ENCODE measurements at regions not wholly inside any gene's neighbourhood (a gene's known extent, or its start where the extent isn't known, plus 50 kb on each side); places are given as distances from the start of the nearest gene placed in this dataset.

DNA sequence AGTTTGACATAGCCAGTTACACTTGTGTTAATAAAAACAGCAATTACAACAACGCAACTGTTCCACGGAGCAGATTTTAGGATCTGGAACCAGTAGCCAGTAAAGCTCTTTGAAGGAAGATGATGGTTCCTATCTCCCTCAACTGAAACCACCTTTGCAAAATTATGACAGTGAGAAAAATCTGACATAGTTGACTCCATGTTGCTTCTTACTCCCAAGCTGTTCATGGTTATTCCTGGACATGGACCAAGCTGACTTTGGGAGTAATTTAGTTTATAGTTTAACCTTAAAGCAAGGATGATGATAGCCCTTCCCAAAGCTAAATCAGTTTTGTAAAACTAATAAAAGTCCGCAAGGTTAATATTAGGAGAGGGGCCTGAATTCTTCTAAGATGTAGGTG is 518.0 kb upstream of the ZP4 start:
- no peaks in the 10 kb centered on the region for H3K9me2 ChIP-seq (ENCODE audit: insufficient read depth, low read length)
- POLR2A ChIA-PET = interaction anchor here (0.6 kb wide), 1 partner anchor 225 kb away, joined by 3 read pairs; no protein-coding TSS in a partner anchor
- no TSS peak for BruUV-seq (replicated peaks)
- no peak overlapping the region for H3K4me2 ChIP-seq (ENCODE audit: low read length)
- no peak for DNase-seq (ENCODE audit: low spot score)
- no peak overlapping the region for H2AFZ ChIP-seq (ENCODE audit: low read length)
- TF ChIP-seq, protein P1, sequence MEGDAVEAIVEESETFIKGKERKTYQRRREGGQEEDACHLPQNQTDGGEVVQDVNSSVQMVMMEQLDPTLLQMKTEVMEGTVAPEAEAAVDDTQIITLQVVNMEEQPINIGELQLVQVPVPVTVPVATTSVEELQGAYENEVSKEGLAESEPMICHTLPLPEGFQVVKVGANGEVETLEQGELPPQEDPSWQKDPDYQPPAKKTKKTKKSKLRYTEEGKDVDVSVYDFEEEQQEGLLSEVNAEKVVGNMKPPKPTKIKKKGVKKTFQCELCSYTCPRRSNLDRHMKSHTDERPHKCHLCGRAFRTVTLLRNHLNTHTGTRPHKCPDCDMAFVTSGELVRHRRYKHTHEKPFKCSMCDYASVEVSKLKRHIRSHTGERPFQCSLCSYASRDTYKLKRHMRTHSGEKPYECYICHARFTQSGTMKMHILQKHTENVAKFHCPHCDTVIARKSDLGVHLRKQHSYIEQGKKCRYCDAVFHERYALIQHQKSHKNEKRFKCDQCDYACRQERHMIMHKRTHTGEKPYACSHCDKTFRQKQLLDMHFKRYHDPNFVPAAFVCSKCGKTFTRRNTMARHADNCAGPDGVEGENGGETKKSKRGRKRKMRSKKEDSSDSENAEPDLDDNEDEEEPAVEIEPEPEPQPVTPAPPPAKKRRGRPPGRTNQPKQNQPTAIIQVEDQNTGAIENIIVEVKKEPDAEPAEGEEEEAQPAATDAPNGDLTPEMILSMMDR (conservative IDR thresholded peaks at IDR 0.05; ENCODE audit: low read length) = no peak
- TF ChIP-seq EZH2phosphoT487 (IDR thresholded peaks at IDR 0.05; ENCODE audit: borderline replicate concordance, low read depth, low read length) = no peak
- H3K79me2 ChIP-seq (ENCODE audit: insufficient read depth, low read depth, low read length) = no peaks in the 10 kb centered on the region
- no peaks in the 10 kb centered on the region for H3K4me1 ChIP-seq (ENCODE audit: insufficient read depth, low read length, poor library complexity, severe bottlenecking)
- H3K27ac ChIP-seq (ENCODE audit: low read depth, low read length, poor library complexity, severe bottlenecking) = no peak overlapping the region
- intact Hi-C loops (cut with micrococcal nuclease; ENCODE audit: unreplicated experiment) = no loop called here
- H4K20me1 ChIP-seq (ENCODE audit: insufficient read depth, low read length) = no peaks in the 10 kb centered on the region
- H3K9me3 ChIP-seq (ENCODE audit: low read length) = no peaks in the 10 kb centered on the region
- no peak overlapping the region for H3K4me3 ChIP-seq (ENCODE audit: low read depth, low read length, poor library complexity, severe bottlenecking)
- no peaks in the 10 kb centered on the region for H3K36me3 ChIP-seq (ENCODE audit: insufficient read depth, low read length)
- CTCF ChIA-PET (ENCODE audit: unreplicated experiment) = no interaction called here

DNA sequence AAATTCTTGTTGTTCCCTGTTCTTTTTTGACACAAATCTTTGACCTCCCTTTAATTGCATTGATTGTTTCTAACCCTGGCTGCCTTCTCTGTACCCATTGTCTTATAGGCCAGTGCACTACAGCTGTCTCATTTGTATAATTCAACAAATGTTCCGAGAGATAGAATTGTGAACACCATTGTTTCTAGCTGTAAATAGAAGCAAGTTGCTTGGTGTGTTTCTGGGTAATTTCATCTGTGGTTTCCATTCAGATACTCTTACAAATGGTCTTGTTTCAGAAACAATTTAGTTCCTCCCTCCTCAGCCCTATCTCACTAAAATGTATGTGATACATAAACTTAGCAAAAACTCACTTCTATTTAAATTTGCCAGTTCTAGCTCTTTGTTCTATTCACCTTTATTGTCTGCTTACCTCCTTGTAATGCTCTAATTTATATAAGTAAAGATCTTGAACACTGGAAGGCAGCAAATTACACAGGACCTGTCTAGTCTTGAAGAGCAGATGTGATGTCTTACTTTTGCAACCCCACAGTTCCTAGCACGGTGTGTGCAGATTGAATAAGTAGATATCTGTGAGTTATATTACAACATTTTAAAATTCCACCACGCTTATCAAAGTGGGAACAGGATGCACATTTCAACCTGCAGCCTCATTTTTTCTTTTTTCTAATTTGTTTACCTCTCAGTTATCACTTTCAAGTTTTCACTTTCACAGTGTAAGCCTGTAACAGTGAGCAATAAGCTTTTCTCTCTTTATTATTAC is 515.6 kb upstream of the ZP4 start:
- no peaks in the 10 kb centered on the region for H3K9me2 ChIP-seq (ENCODE audit: insufficient read depth, low read length)
- H3K4me1 ChIP-seq (ENCODE audit: insufficient read depth, low read length, poor library complexity, severe bottlenecking) = no peaks in the 10 kb centered on the region
- TF ChIP-seq, protein P1 (conservative IDR thresholded peaks at IDR 0.05; ENCODE audit: low read length) = no peak
- TF ChIP-seq EZH2phosphoT487 (IDR thresholded peaks at IDR 0.05; ENCODE audit: borderline replicate concordance, low read depth, low read length) = no peak
- no peak overlapping the region for H3K4me3 ChIP-seq (ENCODE audit: low read depth, low read length, poor library complexity, severe bottlenecking)
- no TSS peak for BruUV-seq (replicated peaks)
- no peak overlapping the region for H3K27ac ChIP-seq (ENCODE audit: low read depth, low read length, poor library complexity, severe bottlenecking)
- H3K36me3 ChIP-seq (ENCODE audit: insufficient read depth, low read length) = no peaks in the 10 kb centered on the region
- no peak overlapping the region for H2AFZ ChIP-seq (ENCODE audit: low read length)
- ChIA-PET CTCF (ENCODE audit: unreplicated experiment) (no interaction called here), POLR2A (interaction anchor here (0.7 kb wide), 1 partner anchor 1955 kb away, joined by 3 read pairs; no protein-coding TSS in a partner anchor)
- intact Hi-C loops (cut with micrococcal nuclease; ENCODE audit: unreplicated experiment) = no loop called here
- no peak for DNase-seq (ENCODE audit: low spot score)
- no peaks in the 10 kb centered on the region for H3K9me3 ChIP-seq (ENCODE audit: low read length)
- no peak overlapping the region for H3K4me2 ChIP-seq (ENCODE audit: low read length)
- H3K79me2 ChIP-seq (ENCODE audit: insufficient read depth, low read depth, low read length) = no peaks in the 10 kb centered on the region
- no peaks in the 10 kb centered on the region for H4K20me1 ChIP-seq (ENCODE audit: insufficient read depth, low read length)

DNA sequence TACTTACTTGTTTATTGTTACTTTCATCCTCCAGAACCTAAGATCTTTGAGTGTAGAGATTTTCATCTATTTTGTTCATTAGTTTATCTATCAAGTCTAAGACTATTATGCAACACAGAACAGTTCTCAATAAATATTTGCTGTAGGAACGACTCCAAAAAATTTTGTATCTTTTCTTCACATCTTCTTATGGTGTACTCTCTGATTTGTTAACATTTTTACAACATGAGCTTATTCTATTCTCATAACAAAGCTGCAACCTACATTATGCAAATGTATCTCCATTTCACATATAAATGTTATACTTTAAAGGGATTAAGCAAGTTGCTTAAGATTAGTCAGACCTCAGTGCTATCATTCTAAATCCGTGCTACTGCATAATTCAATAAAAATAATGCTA is 514.2 kb upstream of the ZP4 start:
- ChIA-PET POLR2A (no interaction called here), CTCF (ENCODE audit: unreplicated experiment) (no interaction called here)
- no peaks in the 10 kb centered on the region for H3K9me2 ChIP-seq (ENCODE audit: insufficient read depth, low read length)
- H3K36me3 ChIP-seq (ENCODE audit: insufficient read depth, low read length) = no peaks in the 10 kb centered on the region
- no peak overlapping the region for H3K4me3 ChIP-seq (ENCODE audit: low read depth, low read length, poor library complexity, severe bottlenecking)
- intact Hi-C loops (cut with micrococcal nuclease; ENCODE audit: unreplicated experiment) = no loop called here
- no peaks in the 10 kb centered on the region for H4K20me1 ChIP-seq (ENCODE audit: insufficient read depth, low read length)
- no peak overlapping the region for H3K27ac ChIP-seq (ENCODE audit: low read depth, low read length, poor library complexity, severe bottlenecking)
- H3K79me2 ChIP-seq (ENCODE audit: insufficient read depth, low read depth, low read length) = no peaks in the 10 kb centered on the region
- no peak overlapping the region for H2AFZ ChIP-seq (ENCODE audit: low read length)
- DNase-seq (ENCODE audit: low spot score) = no peak
- no peaks in the 10 kb centered on the region for H3K4me1 ChIP-seq (ENCODE audit: insufficient read depth, low read length, poor library complexity, severe bottlenecking)
- BruUV-seq (replicated peaks) = no TSS peak
- H3K9me3 ChIP-seq (ENCODE audit: low read length) = no peaks in the 10 kb centered on the region
- H3K4me2 ChIP-seq (ENCODE audit: low read length) = no peak overlapping the region
- TF ChIP-seq, protein P1 (conservative IDR thresholded peaks at IDR 0.05; ENCODE audit: low read length) = no peak
- TF ChIP-seq EZH2phosphoT487 (IDR thresholded peaks at IDR 0.05; ENCODE audit: borderline replicate concordance, low read depth, low read length) = no peak

Measured in OCI-LY7 (cell line).